ENCODE measurements at regions not wholly inside any gene's neighbourhood (a gene's known extent, or its start where the extent isn't known, plus 50 kb on each side); places are given as distances from the start of the nearest gene placed in this dataset.

GRCh38 chr7:94236960-94237359 lies 157.7 kb upstream of the COL1A2 start:
- Histone ChIP-seq H3K9me3 (ENCODE audit: low read depth, low read length) (no peaks in the 10 kb centered on the region), H3K27ac (no peak overlapping the region), H3K4me3 (no peak overlapping the region), H3K36me3 (ENCODE audit: insufficient read depth, low read length) (no peaks in the 10 kb centered on the region), H3K9ac (ENCODE audit: insufficient read length) (no peak overlapping the region)
- TF ChIP-seq FOXP2 (optimal IDR thresholded peaks at IDR 0.05; ENCODE audit: control extremely low read depth, extremely low read length, insufficient read depth) (no peak), EZH2 (IDR thresholded peaks at IDR 0.05) (no peak), POLR2AphosphoS5 (IDR thresholded peaks at IDR 0.05; ENCODE audit: borderline replicate concordance, low read depth, low read length) (no peak)
- DNase-seq (ENCODE audit: low read depth, low spot score): no peak

GRCh38 chr7:94237417-94237816 lies 157.3 kb upstream of the COL1A2 start:
- Histone ChIP-seq H3K9me3 (ENCODE audit: low read depth, low read length) (no peaks in the 10 kb centered on the region), H3K4me3 (no peak overlapping the region), H3K27ac (no peak overlapping the region), H3K9ac (ENCODE audit: insufficient read length) (no peak overlapping the region), H3K36me3 (ENCODE audit: insufficient read depth, low read length) (no peaks in the 10 kb centered on the region)
- no peak for DNase-seq (ENCODE audit: low read depth, low spot score)
- no peak for TF ChIP-seq POLR2AphosphoS5 (IDR thresholded peaks at IDR 0.05; ENCODE audit: borderline replicate concordance, low read depth, low read length)
- no peak for TF ChIP-seq FOXP2 (optimal IDR thresholded peaks at IDR 0.05; ENCODE audit: control extremely low read depth, extremely low read length, insufficient read depth)
- TF ChIP-seq EZH2 (IDR thresholded peaks at IDR 0.05): no peak

DNA sequence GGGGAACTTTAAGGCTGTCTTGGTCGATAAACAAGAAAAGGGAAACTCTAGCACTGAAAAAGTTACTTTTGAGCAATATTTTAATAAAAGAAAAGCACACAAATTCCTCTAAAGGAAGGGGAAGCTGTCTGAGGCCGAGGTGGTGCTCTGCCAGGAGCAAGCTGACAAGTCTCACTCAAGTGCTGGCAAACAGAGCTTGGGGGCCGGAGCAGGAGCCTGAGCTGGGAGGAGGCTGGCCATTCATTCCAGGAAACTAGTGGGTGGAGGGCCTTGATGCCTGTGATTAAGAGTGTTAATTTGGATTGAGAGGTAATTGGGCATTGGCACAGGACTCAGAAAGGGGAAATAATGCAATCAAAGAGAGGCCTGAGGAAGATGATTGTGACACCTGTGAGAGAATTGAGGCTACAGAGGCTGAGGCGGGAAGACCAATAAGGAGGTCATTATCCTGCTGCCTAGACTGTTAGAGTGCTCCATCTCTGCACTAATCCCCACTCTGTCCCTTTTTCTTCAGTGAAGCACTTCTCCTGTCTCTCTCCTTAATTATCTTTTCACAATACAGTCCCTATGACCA lies 154.9 kb upstream of the COL1A2 start:
- Histone ChIP-seq H3K4me3 (no peak overlapping the region), H3K27ac (peak overlapping the region; percentile 59; the same call in 1 of the 2 replicates), H3K36me3 (ENCODE audit: insufficient read depth, low read length) (no peaks in the 10 kb centered on the region), H3K9me3 (ENCODE audit: low read depth, low read length) (no peaks in the 10 kb centered on the region), H3K9ac (ENCODE audit: insufficient read length) (no peak overlapping the region)
- TF ChIP-seq EZH2 (IDR thresholded peaks at IDR 0.05) (no peak), FOXP2 (optimal IDR thresholded peaks at IDR 0.05; ENCODE audit: control extremely low read depth, extremely low read length, insufficient read depth) (no peak), POLR2AphosphoS5 (IDR thresholded peaks at IDR 0.05; ENCODE audit: borderline replicate concordance, low read depth, low read length) (no peak)
- DNase-seq (ENCODE audit: low read depth, low spot score): no peak

DNA sequence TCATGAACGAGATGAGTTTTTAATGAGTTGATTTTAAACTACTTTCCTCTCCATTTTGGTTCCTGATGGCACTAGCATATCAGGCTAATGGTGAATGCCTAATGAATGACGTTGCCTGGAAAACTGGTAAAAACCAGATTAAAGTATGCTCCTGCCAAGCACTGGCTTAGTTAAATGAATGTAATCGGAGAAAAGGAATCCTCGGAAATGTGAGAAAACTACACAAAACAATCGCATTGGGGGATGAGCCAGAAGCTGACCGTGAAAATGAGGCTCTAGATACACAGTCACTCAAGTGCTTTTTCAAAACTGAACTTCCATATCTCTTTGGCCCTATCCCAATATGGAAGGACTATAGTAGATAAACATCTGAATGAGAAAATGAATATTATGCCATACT lies 153.8 kb upstream of the COL1A2 start:
- no peak overlapping the region for H3K9ac ChIP-seq (ENCODE audit: insufficient read length)
- no peak for DNase-seq (ENCODE audit: low read depth, low spot score)
- no peaks in the 10 kb centered on the region for H3K9me3 ChIP-seq (ENCODE audit: low read depth, low read length)
- no peaks in the 10 kb centered on the region for H3K36me3 ChIP-seq (ENCODE audit: insufficient read depth, low read length)
- H3K27ac ChIP-seq: no peak overlapping the region
- H3K4me3 ChIP-seq: no peak overlapping the region
- TF ChIP-seq EZH2 (IDR thresholded peaks at IDR 0.05): no peak
- TF ChIP-seq FOXP2 (optimal IDR thresholded peaks at IDR 0.05; ENCODE audit: control extremely low read depth, extremely low read length, insufficient read depth): no peak

DNA sequence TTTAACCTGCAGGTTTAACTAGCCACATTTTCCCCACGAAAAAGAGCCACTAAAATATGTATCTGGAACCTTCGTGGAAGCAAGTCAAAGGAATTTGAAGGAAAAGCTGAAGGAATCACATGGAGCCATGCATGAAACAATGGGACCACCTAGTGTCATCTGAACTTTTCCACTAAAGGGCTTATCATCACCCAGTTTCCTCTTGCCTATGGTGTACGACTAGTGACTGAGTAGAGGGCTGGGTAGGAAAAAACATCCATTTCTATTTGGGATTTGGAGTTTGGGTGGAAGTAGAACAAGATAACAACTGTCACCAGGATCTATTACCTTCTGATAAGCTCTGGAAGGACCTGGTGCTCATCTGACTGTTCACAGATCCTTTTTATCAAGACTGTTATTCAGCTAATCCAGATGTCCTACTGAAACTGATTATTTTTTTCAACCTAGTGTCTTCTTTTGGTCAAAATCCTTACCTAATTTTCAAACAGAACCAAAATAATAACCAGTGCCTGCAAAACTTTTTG lies 153.2 kb upstream of the COL1A2 start:
- no peak overlapping the region for H3K4me3 ChIP-seq
- H3K27ac ChIP-seq: 0 out of 2 replicates have a peak overlapping the region, but pooled peaks have one; percentile 8
- no peak overlapping the region for H3K9ac ChIP-seq (ENCODE audit: insufficient read length)
- no peak for TF ChIP-seq EZH2 (IDR thresholded peaks at IDR 0.05)
- TF ChIP-seq POLR2AphosphoS5 (IDR thresholded peaks at IDR 0.05; ENCODE audit: borderline replicate concordance, low read depth, low read length): no peak
- TF ChIP-seq FOXP2 (optimal IDR thresholded peaks at IDR 0.05; ENCODE audit: control extremely low read depth, extremely low read length, insufficient read depth): no peak
- no peaks in the 10 kb centered on the region for H3K36me3 ChIP-seq (ENCODE audit: insufficient read depth, low read length)
- no peak for DNase-seq (ENCODE audit: low read depth, low spot score)
- H3K9me3 ChIP-seq (ENCODE audit: low read depth, low read length): no peaks in the 10 kb centered on the region

DNA sequence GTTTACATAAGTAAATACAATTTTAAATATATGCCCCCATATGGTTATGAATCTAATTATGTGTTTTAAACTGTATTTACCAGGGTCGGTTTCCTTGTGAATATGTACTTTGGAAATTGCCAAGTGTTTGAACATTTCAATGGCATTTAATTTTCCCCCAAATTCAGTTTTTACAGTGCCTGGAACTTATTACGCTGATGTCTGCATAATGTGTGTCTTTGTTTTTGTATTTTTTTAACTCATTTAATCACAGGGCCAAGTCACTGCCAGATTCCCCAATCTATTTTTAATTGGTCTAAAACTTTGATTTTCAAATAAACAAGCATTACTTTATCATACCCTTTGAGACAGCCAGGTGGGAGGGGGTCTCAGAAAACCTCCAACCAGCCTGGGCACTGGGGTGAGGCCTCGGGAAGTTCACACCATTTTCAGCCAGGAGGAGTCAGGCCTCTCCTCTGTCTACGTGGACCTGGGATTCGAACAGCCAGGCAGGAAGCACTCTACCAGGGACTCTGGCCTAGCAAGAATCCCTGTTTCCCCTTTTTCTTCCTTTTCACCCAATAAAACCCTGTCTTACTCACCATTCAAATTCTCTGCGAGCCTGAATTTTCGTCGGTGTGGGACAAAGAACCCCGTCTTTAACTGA lies 151.5 kb upstream of the COL1A2 start:
- no peaks in the 10 kb centered on the region for H3K9me3 ChIP-seq (ENCODE audit: low read depth, low read length)
- H3K9ac ChIP-seq (ENCODE audit: insufficient read length): peak overlapping the region; percentile 24
- no peaks in the 10 kb centered on the region for H3K36me3 ChIP-seq (ENCODE audit: insufficient read depth, low read length)
- TF ChIP-seq EZH2 (IDR thresholded peaks at IDR 0.05) (no peak), POLR2AphosphoS5 (IDR thresholded peaks at IDR 0.05; ENCODE audit: borderline replicate concordance, low read depth, low read length) (no peak), FOXP2 (optimal IDR thresholded peaks at IDR 0.05; ENCODE audit: control extremely low read depth, extremely low read length, insufficient read depth) (no peak)
- peak overlapping the region; percentile 44 for H3K27ac ChIP-seq
- DNase-seq (ENCODE audit: low read depth, low spot score): no peak
- H3K4me3 ChIP-seq: no peak overlapping the region

GRCh38 chr7:94244760-94245159 lies 149.9 kb upstream of the COL1A2 start:
- no peaks in the 10 kb centered on the region for H3K36me3 ChIP-seq (ENCODE audit: insufficient read depth, low read length)
- no peak overlapping the region for H3K9ac ChIP-seq (ENCODE audit: insufficient read length)
- no peak for DNase-seq (ENCODE audit: low read depth, low spot score)
- no peak overlapping the region for H3K27ac ChIP-seq
- no peak overlapping the region for H3K4me3 ChIP-seq
- H3K9me3 ChIP-seq (ENCODE audit: low read depth, low read length): no peaks in the 10 kb centered on the region
- TF ChIP-seq POLR2AphosphoS5 (IDR thresholded peaks at IDR 0.05; ENCODE audit: borderline replicate concordance, low read depth, low read length): no peak
- no peak for TF ChIP-seq FOXP2 (optimal IDR thresholded peaks at IDR 0.05; ENCODE audit: control extremely low read depth, extremely low read length, insufficient read depth)
- TF ChIP-seq EZH2 (IDR thresholded peaks at IDR 0.05): no peak

DNA sequence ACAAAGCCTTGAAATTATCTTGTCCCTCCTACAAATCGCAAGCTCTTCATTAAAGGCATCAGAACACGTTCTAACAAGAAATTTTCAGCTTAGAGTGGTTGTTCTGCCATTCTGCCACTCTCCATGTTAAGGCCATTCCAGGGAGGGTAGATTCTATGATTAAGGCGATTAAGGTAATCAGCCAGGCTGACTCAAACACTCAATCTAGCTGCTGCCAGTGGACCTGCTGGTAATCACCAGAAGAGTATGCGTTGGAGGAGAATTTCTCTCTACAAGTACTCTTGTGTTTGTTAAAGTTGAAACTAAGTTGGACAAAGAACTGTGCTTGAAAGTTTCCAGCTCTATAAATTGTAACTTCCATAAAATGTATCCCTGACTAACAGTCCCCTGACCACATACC lies 149.2 kb upstream of the COL1A2 start:
- Histone ChIP-seq H3K9ac (ENCODE audit: insufficient read length) (no peak overlapping the region), H3K36me3 (ENCODE audit: insufficient read depth, low read length) (no peaks in the 10 kb centered on the region), H3K4me3 (no peak overlapping the region), H3K9me3 (ENCODE audit: low read depth, low read length) (no peaks in the 10 kb centered on the region), H3K27ac (no peak overlapping the region)
- TF ChIP-seq EZH2 (IDR thresholded peaks at IDR 0.05): no peak
- TF ChIP-seq POLR2AphosphoS5 (IDR thresholded peaks at IDR 0.05; ENCODE audit: borderline replicate concordance, low read depth, low read length): no peak
- DNase-seq (ENCODE audit: low read depth, low spot score): no peak

Data from SK-N-MC (cell line).